22Rv1 (cell line): ENCODE measurements at regions not wholly inside any gene's neighbourhood (a gene's known extent, or its start where the extent isn't known, plus 50 kb on each side); places are given as distances from the start of the nearest gene placed in this dataset.

Source experiments
- CTCF ChIP-seq: fragments of 450-650 bp; IDR thresholded peaks from 2 replicates; pipeline ENCODE4 v1.5.1; 2017; ENCODE audit warnings: mild to moderate bottlenecking
- ZFX ChIP-seq: fragments of 450-650 bp; IDR thresholded peaks from 2 replicates; pipeline ENCODE4 v1.6.1; 2017; ENCODE audit warnings: antibody characterized with exemption, borderline replicate concordance

GRCh38 chr4:14333616-14334015 is 668.7 kb upstream of the CPEB2 start:
- TF ChIP-seq CTCF (no peak), ZFX (no peak)
